HL-60 (cell line): ENCODE measurements at regions not wholly inside any gene's neighbourhood (a gene's known extent, or its start where the extent isn't known, plus 50 kb on each side); places are given as distances from the start of the nearest gene placed in this dataset.

Experiments used
- DNase-seq, 2 experiments: peaks; one replicate each; pipeline ENCODE4 v3.0.0-alpha.2; 2010 to 2020; ENCODE audit warnings: low read depth in 1 of 2, low spot score in 1 of 2
- H3K27ac ChIP-seq: fragments of 250-450 bp; sonication (Bioruptor Pico); replicated peaks from 2 replicates; pipeline ENCODE4 v1.5.1; 2020; ENCODE audit warnings: mild to moderate bottlenecking, moderate library complexity
- H3K27me3 ChIP-seq: fragments of 250-450 bp; sonication (Bioruptor Pico); 2 replicates; pipeline ENCODE4 v1.5.1; 2021; ENCODE audit warnings: mild to moderate bottlenecking, moderate library complexity; ENCODE audit not compliant: insufficient read depth, poor library complexity, severe bottlenecking
- H3K4me3 ChIP-seq: replicated peaks from 2 replicates; pipeline ENCODE4 v1.5.1; 2011; ENCODE audit warnings: mild to moderate bottlenecking, control low read depth, low read length; ENCODE audit not compliant: insufficient read depth
- CTCF ChIP-seq: IDR thresholded peaks from one replicate; pipeline ENCODE4 v1.5.1; 2011; ENCODE audit warnings: low read length, control low read depth, inconsistent platforms; ENCODE audit not compliant: insufficient read depth
- GABPA ChIP-seq: IDR thresholded peaks from 2 replicates; pipeline ENCODE4 v1.6.1; 2012; ENCODE audit warnings: low read depth
- POLR2AphosphoS5 ChIP-seq: IDR thresholded peaks from 2 replicates; pipeline ENCODE4 v1.6.1; 2012; ENCODE audit warnings: low read depth
- REST ChIP-seq: IDR thresholded peaks from 2 replicates; pipeline ENCODE4 v1.6.1; 2012; ENCODE audit warnings: low read depth; ENCODE audit not compliant: insufficient replicate concordance
- SPI1 ChIP-seq: IDR thresholded peaks from 2 replicates; pipeline ENCODE4 v1.6.1; 2012; ENCODE audit warnings: low read depth, mild to moderate bottlenecking, borderline replicate concordance

- TF ChIP-seq SPI1 (no peak), GABPA (no peak), REST (no peak), CTCF (no peak)
- no peaks in the 10 kb centered on the region for H3K27me3 ChIP-seq
- no peak for DNase-seq
- H3K27ac ChIP-seq, result no peak overlapping the region
- H3K4me3 ChIP-seq, result no peak overlapping the region
Observed at GRCh38 chr3:162765524-162765923, 1268.9 kb downstream of the OTOL1 start.

- Histone ChIP-seq H3K4me3 (no peak overlapping the region), H3K27ac (no peak overlapping the region), H3K27me3 (no peaks in the 10 kb centered on the region)
- DNase-seq, result no peak
- TF ChIP-seq REST (no peak), GABPA (no peak), POLR2AphosphoS5 (no peak), CTCF (no peak), SPI1 (no peak)
Observed at GRCh38 chr3:162769564-162769963, 1273.0 kb downstream of the OTOL1 start.

- TF ChIP-seq REST (no peak), CTCF (no peak), GABPA (no peak), POLR2AphosphoS5 (no peak), SPI1 (no peak)
- Histone ChIP-seq H3K27ac (no peak overlapping the region), H3K27me3 (no peaks in the 10 kb centered on the region), H3K4me3 (no peak overlapping the region)
- no peak for DNase-seq
Observed at GRCh38 chr3:162770551-162770950, 1273.9 kb downstream of the OTOL1 start.
